ENCODE measurements at regions not wholly inside any gene's neighbourhood (a gene's known extent, or its start where the extent isn't known, plus 50 kb on each side); places are given as distances from the start of the nearest gene placed in this dataset.
"Not testable (repeated sequence)": the region's sequence is repeated elsewhere in the genome, so short reads cannot be mapped to it uniquely, and the experiment has no call there.

DNA sequence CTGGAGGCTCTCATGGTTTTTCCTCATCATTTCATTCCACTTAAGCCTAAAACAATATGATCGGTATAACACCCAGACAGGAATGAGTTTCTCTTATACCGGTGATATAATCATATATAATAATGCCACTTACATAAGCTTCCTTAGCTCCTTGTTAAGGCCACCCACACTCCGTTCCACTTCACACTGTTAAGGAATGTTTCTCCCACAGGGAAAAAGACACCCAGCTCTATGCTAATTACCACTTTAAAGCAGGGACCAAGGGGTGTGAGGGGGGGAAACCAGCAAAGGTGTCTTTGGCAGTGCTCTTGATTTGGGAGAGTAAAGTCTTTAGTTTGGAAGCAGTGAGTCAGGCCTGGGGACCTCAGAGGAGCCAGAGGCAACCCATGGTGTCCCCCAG is 245.4 kb downstream of the NPIPA7 start:
- not testable (repeated sequence) for TF ChIP-seq HOXA7 (CRISPR knock-in tag; IDR thresholded peaks at IDR 0.05); POLR2A (IDR thresholded peaks at IDR 0.05; ENCODE audit: low read length); CTCF (IDR thresholded peaks at IDR 0.05); CHD4 (IDR thresholded peaks at IDR 0.05; ENCODE audit: borderline replicate concordance); RARB (CRISPR knock-in tag; IDR thresholded peaks at IDR 0.05); SMC3 (IDR thresholded peaks at IDR 0.05); BCL3 (IDR thresholded peaks at IDR 0.05)
- TF ChIP-seq, protein P1, sequence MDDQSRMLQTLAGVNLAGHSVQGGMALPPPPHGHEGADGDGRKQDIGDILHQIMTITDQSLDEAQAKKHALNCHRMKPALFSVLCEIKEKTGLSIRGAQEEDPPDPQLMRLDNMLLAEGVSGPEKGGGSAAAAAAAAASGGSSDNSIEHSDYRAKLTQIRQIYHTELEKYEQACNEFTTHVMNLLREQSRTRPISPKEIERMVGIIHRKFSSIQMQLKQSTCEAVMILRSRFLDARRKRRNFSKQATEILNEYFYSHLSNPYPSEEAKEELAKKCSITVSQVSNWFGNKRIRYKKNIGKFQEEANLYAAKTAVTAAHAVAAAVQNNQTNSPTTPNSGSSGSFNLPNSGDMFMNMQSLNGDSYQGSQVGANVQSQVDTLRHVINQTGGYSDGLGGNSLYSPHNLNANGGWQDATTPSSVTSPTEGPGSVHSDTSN (IDR thresholded peaks at IDR 0.05), result not testable (repeated sequence)
